Activated CD4-positive, alpha-beta T cell treated with anti-CD3 and anti-CD28 coated beads, Interleukin-2, amount 50 U/mL, for 16 hours (primary cell): ENCODE measurements at regions not wholly inside any gene's neighbourhood (a gene's known extent, or its start where the extent isn't known, plus 50 kb on each side); places are given as distances from the start of the nearest gene placed in this dataset.

Experiments used
- DNase-seq: peaks from one replicate; pipeline ENCODE4 v3.0.0-alpha.2; 2020

DNA sequence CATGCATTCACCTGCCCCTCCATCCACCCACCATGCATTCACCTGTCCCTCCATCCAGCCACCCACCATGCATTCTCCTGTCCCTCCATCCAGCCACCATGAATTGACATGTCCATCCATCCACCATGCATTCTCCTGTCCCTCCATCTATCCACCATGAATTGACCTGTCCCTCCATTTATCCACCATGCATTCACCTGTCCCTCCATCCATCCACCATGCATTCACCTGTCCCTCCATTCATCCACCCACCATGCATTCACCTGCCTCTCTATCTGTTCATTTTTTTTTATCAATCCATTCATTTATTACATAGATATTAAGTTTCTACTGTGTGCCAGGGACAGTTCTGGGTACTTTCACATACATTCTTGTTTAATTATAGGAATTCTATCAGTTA, 69.2 kb downstream of the MYCN start:
- no peak for DNase-seq

DNA sequence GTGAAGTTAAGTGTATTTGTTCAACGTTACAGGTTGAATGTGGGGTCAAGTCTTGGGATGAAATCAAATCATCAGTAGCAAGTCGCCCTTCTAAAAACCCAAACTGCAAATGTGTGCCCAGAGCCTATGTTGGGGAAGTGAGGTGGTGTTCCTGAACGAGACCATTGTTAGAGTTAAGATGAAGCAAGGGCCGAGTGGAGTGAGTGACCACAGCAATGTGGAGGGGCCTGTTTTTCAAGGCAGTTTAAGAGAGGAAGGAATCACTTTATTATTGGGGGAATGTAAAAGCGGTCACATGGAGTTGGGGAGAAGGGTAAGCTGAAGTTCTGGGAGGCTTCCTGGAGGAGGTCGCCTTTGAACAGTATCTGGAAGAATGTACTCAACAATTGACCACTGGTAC, 68.5 kb downstream of the MYCN start:
- DNase-seq, result no peak

DNA sequence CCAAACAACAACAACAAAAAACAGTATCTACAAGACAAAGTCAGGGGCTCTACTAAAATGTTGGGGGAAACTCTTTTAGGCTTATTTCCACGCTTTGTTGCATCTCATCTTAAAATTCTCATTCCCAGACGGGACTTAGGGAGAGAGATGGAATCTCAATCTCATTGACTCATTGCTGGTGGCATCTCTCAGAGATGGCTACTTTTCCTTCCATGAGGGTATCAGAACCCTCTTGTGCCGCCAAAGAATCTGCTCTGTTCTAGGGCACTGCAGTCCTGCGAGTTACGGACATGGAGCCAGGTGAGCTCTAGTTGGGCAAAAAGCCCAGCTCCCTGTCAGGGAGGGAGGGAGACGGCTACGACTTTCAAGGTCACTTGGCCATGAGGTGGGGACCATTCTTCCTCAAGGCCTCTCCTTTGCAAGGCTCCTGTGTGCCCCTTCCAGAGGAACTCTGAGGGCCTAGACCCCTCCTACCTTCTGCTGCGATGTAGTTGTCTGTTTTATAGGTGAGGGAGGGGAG, 68.0 kb downstream of the MYCN start:
- DNase-seq, result no peak

DNA sequence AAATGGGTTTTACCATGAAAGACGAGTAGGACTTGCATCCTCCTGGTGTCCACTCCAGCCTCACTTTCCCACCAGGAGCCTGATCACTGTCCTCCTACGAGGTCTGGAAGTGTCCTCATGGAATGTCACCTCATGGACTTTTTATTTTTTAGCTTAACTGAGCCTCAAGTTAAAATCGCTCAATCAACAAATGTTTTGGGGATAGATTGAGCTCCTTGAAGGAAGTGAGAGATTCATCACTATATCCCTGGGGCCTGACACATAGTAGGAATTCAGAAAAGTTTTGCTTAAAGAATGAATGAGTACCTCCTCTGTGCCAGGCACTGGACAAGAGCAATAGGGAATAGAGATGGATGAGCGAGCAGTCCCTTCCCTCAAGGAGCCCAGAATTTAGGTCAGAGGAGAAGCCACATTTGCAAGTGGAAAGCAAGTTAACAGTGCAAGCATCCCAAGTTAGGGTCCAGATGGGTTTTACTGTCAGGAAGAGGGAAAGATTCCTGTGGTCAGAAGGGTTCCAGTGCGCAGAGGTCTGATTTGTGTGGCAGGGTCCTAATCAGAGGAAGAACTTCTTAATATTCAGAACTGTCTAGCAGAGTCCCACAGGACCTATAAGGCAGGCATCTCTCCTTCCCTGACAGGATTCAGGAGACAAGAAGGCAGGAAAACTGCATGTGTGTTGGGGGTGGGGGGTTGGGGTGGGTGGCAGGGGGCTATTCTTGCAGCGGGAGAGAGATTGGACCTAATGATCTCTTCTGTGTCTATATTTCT, 67.0 kb downstream of the MYCN start:
- DNase-seq, result no peak

DNA sequence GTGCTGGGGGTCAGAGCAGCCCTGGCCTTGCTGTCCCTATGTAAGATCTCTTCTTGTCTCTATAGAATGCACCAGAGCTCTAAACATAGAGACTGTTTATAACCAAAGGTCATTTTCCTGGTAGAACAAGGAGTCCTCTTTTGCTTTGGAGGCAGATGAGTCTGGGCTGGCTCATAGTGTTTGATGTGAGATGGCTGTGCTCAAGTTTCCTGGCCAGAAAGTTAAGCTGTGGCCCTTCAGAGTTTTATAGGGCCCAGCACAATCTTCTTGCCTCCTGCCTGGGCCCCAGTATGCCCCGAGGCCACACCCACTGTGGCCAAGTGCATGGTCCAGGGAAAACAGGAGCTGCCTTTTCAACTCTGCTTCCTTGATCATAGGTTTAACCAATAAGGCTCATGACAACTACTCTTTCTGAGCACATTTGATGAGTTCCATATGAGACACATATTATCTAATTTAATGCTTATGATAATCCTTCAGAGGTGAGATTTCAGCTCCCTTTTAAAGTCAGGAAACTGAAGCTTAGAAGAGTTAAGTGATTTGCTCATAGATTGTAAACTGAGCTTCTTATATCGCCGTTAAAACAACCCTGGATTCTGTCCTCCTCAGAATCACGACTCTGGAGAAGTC, 66.3 kb downstream of the MYCN start:
- DNase-seq, result no peak

DNA sequence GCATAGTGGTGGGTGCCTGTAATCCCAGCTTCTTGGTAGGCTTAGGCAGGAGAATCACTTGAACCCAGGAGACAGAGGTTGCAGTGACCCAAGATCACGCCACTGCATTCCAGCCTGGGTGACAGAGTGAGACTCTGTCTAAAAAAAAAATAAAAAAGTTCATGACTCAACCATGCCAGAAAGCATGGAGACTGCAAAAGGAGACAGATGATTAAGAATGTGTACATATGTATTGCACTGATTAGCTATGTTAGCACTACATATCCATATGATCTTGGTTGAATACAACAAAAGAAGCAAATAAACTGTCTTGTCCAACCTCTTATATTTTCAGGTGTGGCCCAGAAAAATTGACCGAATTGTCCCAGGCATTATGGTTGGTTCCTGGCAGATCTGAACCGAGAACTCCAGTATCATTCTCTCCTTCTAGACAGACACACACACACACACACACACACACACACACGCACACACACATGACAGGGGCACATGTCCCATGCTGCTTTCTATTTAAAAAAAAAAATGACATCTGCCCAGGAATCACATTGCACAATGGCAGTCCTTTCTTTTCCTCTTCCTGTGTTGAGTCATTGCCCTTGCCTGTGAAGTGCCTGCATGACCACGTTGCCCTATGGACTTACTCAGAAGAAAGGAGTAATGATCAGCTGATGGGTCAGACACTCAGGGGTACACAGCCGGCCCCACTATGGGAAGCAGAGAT, 65.6 kb downstream of the MYCN start:
- no peak for DNase-seq

DNA sequence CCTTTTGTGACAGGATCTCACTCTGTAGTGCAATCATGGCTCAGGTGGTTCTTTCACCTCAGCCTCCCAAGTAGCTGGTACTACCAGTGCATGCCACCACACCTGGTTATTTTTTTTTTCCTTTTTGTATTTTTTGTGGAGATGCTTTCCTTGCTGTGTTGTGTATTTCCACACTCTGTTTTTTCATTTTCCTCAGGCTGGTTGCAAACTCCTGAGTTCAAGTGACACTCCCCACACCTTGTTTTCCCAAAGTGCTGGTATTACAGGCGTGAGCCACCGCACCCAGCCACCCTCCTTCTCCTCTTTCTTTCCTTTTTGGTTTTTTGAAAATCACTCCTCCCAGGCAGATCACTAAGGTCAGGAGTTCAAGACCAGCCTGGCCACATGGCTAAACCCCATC, 65.0 kb downstream of the MYCN start:
- no peak for DNase-seq

DNA sequence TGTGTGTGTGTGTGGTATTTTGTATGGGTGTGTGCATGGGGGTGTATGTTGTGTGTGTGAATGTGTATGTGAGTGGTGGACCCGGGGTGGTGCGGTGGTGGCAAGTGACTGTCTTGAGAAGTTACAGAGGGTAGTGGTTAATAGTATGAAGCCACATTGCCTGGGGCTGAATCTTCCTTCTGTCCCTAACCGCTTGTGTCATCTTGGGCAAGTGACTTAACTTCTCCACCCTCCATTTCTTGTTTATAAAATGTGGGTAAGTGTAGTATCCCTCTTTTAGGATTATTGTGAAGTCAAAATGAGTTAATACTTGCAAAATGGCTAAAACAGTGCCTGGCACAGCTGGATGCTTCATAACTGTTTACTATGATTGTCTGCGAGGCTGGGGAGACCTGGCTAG, 63.5 kb downstream of the MYCN start:
- no peak for DNase-seq

DNA sequence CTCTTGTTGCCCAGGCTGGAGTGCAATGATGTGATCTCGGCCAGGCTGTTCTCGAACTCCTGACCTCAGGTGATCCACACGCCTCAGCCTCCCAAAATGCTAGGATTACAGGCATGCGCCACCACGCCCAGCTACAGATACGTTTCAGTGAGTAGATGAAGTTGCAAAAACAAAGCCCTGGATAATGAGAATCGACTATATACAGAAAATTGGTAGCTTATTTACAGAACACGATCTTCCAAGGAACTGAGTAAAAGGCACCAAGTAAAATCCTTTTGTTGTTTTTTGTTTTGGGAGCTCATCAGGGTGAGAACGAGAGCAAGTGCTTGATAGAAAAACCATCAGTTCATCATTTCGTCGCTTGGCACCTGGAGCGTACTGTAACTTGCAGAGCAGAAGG, 62.8 kb downstream of the MYCN start:
- DNase-seq, result no peak

DNA sequence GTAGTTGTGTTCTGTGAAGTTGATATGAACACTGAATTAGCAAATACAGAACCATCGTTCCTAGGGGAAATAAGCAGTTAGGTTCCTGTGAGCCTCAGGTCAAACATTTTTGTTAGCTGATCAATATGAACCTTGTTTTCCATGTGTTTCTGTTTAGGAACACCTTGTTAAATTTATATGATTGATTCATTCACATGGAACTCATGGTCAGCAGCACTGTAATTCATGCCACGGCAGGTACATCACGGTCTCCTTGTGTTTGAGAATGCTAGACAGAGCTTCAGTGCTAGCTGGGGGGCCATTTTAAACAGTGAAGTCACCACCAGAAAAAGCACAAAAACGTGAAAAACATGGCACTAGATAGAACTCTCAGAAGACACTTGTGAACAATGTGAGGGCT, 62.2 kb downstream of the MYCN start:
- no peak for DNase-seq

DNA sequence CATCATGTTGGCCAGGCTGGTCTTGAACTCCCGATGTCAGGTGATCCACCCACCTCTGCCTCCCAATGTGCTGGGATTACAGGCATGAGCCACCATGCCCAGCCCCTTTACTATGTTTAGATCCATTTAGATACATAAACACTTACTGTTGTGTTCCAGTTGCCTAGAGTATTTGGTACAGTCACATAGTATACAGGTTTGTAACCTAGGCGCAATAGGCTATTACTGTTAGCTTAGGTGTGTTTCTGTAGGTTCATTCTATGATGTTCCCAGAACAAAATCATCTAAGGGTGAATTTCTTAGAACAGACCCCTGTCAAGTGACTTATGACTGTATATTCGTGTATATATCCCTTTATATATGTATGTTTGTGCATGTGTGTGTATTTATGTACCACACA, 61.8 kb downstream of the MYCN start:
- no peak for DNase-seq

DNA sequence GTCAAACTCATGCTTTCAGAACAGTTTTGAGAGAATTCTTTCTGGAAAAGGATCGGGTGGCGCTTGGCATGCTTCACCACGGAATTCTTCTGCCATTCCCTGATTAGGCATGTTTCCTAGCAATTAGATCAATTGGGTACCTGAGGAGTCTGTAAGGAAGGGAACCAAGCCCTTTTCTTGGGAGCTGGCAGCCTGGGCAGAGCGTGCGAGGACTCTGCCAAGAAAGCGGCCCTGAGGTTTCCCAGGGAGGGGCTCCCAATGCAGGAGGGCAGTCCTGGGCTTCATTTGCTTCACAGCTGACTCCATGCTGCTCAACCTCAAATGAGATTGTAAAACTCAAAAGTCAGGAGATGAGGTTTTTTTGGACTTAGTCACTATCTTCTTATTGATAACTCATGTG, 60.3 kb downstream of the MYCN start:
- no peak for DNase-seq

DNA sequence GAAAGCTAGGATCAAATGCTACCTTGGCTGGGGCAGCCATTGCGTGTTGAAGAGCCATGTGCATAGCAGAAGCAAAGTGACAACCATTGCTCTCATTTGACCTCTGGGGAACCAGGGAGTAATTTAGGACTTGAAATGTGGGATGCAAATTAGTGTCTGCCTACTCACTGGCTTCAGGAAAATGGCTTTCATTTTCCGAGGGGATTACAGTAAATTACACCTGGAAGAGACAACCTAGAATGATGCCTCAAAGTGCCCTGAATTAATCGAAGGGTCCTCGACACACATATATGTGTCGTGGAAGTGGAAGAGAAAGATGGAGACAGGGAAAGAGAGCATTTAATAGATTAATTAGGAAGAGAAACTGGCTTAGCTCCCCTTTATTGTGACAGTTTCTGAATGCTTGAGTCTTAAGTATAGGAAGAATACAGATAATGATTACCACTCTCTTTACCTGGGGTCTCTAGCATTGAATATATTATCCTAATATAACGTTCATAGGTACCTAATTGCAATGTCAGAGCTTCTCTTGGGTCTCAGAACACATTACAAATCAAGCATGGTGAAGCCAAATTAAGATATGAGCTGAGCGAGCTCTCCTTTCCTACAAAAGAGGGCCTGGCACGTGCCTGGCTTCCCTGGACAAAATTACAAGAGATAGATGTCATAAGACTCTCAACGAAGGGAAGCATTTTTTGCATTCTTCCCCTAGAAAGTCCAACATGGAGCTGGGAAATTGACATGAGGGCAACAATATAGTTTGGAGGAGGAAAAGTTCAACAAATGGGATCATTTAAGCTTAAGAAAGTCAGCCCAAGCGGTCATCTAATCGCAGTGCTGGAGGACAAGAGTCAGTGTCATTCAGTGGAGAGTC, 59.5 kb downstream of the MYCN start:
- no peak for DNase-seq

DNA sequence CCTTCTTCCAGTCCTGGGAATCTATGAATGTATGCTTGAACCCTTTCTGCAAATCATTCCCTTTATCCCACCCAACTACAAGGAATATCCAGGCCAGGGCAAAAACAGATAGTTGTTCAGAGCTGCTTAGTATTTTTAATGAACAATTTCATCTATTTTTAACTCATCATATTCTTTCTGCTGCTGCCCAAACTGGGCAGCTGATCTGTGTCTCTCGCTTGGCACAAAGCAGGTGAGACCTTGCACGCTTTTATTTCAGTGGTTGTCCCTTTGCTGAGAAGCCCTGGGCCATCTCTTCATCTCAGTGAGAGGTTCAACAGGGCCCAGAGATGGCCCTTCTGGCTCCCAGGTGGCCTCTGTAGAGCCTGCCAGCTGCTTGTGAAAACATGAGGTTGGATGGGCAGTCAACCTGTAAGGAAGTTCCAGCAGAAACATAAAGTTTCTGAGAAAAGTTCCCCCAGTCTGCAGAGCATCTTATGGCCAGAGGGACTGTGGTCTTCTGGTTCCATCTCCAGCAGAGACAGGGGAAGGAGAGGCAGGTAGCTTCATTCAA, 57.5 kb downstream of the MYCN start:
- no peak for DNase-seq

DNA sequence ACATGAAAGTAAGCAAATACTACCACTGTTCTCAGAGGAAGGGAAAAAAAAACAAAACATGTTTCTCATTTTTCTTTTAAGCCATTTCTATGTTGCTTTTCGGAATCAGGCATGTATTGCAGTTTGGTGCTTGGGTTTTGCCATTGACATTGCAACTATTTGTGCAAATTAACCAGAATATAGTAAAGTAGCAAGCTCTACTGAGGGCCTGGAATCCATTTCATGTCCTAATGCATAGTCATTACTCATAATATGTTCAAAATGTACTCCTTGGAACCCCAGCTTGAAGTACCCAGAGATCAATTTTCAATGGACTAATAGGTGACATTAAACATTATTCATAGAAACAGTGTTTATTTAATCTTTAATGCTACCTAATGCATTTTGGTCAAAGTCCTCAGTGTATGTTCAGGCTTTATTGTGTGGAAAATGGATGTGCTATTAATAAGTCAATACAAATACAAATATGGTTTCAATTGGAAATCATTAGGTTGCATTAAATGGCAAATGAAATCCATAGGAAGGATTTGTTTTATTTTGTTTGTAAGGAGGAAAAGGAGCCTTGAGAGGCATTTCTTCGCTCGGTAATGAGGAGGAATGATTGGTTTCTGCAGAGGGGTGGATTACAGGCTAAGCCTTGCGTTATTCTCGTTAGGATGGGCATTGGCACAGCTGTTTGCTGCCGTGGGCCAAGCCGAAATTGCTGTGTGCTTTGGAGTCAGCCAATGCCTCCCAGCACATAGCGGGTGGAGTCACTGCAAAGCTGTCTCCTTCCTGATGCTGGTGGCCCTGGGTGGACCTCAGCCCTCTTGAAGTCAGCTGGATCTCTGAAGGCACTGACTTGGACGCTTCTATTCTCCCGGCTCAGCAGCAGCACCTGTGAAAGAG, 56.4 kb downstream of the MYCN start:
- no peak for DNase-seq
